GM21717 (cell line): ENCODE measurements at regions not wholly inside any gene's neighbourhood (a gene's known extent, or its start where the extent isn't known, plus 50 kb on each side); places are given as distances from the start of the nearest gene placed in this dataset.
"Not testable (repeated sequence)": the region's sequence is repeated elsewhere in the genome, so short reads cannot be mapped to it uniquely, and the experiment has no call there.

ENCODE experiments used
- ATAC-seq: cut with Tn5 transposase; IDR thresholded peaks from one replicate; pipeline ENCODE4 v1.9.1; 2021; ENCODE audit warnings: mild to moderate bottlenecking, moderate library complexity; ENCODE audit not compliant: unreplicated experiment

DNA sequence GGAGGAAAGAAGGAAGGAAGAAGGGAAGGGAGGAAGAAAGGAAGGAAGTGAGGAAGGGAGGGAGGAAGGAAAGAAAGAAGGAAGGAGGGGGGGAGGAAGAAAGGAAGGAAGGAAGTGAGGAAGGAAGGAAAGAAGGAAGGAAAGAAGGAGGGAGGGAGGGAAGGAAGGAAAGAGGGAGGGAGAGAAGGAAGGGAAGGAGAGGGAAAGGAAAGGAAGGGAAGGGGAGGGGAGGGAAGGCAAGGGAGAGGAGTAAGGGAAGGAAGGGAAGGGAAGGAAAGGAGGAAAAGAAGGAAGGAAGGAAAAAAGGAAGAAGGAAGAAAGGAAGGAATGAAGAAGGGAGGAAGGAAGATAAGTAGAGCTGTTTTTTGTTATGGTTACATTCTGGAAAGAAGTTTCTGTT is 141.2 kb downstream of the LRRC3B start:
- no peak for ATAC-seq

DNA sequence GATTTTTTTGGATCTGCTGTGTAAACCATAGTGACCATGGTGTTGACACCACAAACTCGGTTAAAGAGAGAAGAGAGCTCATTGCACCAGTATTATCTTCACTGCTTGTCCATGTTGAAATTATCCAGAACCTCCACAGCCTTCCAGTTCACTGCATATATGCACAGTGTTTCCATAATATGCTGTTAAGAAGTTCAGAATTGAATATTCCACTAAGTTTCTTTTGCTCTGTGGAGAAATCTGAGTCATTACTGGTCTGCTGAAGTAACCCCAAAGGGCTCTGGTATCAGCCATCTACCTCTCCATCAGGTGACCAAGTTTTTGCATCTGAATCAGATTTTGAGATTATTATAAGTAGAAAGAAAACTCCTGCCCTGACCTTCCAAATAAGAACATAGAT is 143.5 kb downstream of the LRRC3B start:
- ATAC-seq = no peak

DNA sequence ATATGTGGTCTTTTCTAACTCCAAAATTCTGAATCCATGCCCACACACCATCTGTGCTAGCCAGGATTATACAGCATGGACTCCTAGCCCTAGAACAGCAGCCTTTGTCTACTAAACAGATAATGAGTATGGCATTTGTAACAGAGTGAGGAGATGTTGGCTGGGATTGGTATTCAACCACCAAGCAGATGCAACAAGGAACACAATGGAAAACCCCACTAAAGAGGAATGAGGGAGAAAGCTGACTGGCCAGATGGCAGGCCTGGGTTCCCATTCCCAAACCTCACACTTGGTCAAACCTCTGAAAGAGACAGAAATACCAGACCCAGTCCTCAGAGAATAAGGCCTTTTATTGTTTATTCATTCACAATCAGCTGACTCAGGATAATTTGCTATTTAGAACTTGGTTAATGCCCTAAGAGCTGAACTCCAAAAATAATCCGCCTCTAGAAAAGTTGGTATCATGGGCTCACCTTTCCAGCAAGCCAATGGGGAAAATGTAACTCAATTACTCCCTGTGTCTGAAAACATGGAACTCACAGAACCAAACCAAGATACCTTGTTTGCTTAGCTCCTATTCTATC is 145.6 kb downstream of the LRRC3B start:
- ATAC-seq = no peak

DNA sequence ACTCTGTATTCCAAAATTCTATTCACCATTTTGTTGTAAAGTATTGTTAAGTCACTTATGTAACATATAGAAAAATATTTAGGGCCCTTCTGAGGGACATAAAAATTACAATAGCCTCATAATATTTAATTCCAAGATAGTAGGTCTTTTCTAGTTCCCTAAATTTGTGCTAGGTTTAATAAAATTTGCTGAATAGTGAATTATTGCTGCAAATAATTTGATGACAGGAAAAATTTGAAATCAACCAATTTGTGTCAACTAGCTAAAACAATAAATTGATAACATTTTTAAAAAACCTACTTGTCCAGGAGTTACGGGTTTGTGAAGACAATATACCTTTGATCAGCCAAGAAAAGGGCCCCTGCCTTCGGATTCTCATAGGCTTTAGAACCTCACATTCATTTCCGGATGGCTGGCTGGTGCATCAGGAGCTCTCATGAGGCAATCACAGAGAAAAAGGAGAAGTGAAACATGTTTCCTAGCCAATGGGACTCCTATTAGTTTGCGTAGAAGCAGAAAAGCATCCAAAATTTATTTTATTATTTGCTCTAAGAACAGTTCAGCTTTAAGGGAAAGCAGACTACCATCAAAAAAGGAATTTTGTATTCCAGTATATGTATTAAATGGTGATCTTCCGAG is 177.2 kb downstream of the LRRC3B start:
- ATAC-seq = no peak

DNA sequence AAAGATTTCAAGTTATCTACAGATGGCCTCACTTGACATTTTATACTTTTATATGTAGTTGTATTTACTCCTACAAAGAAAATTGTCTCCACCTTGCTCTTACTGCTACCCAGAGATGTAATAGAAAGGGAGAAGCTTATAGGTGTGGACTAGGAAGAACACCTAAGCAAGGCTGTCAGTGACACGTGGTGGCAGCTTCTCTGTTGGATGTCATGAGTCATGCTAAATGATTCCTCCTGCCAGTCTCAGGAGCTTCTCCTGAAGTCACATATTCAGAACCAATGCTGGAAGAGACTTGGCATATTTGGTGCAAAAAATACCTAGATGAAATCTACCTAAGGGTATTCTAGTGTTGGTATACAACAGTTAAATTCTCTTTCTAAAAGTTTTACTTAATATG is 184.7 kb downstream of the LRRC3B start:
- no peak for ATAC-seq

GRCh38 chr3:26825454-26825853 is 202.9 kb downstream of the LRRC3B start:
- ATAC-seq = no peak

DNA sequence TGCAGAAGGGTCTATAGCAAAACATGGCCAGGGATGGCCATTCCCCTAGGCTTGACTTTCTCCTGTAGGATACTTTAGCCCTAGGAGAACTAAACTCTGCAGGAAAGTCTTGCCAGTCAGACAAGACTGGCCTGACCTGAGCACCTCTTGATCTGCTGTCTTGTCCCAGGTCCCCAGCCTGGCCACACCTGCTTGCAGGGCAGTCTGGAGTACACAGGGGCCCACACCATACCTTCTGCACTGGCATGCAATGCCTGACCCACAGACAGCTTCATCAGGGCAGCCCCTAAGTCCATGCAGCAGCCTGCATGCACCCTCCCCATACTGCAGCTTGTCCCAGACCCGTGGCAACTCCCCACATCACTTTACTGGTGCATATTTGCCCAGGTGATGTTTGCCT is 204.6 kb downstream of the LRRC3B start:
- no peak for ATAC-seq

DNA sequence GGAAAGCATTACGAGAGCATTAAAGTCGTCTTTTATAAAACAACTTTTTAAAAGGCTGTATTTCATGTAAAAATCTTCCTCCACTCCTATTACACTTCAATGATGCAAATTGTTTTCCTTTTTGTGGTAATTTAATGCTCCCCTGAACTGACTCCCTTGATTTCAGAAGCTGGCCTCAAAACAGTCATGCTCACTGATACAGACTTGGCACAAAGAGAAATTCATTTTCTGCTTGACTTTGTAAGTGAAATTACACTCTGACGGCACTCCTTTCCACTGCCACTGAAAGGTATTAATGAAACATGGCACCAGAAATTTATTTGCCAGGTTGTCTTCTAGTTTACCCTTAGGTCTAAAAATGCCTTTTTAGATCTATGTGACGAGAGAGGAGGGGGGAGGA is 215.5 kb downstream of the LRRC3B start:
- no peak for ATAC-seq

DNA sequence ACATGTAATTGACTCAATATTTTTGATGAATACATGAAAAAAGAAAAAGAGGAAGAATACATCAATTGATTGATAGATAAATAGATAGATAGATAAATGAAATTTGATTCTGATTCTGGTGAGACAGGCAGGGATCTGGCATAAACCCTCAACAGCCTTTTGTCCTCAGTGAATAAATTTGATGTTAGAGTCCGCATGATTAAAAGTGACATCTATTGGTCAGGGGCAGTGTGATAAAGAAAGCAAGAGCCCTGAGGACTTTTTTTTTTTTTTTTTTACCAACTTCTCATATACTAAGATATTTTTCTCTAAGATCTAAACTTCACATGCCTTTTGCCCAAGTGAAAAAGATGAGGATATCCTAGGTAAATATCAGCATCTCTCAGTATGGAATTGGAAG is 216.4 kb downstream of the LRRC3B start:
- ATAC-seq = no peak

GRCh38 chr3:26840272-26840870 is 217.8 kb downstream of the LRRC3B start:
- no peak for ATAC-seq

DNA sequence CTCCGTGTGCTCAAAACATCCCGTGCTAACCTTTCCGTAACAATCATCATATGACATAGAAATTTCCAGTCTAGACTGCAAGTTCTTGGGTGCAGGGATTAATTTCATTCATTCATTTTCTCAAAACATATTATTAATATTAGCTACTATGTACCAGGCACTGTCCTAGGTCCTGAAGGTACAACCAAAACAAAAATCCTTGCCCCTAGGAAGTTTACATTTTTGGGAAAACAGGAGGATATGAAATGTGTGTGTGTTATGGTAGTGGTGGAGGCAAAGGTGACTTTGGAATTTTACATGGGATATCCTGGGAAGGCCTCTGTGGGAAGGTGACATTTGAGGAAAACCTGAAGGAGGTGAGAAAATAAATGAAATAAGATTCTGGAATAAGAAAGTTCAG is 222.6 kb downstream of the LRRC3B start:
- no peak for ATAC-seq

GRCh38 chr3:26847680-26848079 is 225.1 kb downstream of the LRRC3B start:
- no peak for ATAC-seq

- no peak for ATAC-seq
Observed at GRCh38 chr3:26894443-26894842, 271.9 kb downstream of the LRRC3B start.

GRCh38 chr3:26915208-26915607 is 292.6 kb downstream of the LRRC3B start:
- ATAC-seq = no peak

DNA sequence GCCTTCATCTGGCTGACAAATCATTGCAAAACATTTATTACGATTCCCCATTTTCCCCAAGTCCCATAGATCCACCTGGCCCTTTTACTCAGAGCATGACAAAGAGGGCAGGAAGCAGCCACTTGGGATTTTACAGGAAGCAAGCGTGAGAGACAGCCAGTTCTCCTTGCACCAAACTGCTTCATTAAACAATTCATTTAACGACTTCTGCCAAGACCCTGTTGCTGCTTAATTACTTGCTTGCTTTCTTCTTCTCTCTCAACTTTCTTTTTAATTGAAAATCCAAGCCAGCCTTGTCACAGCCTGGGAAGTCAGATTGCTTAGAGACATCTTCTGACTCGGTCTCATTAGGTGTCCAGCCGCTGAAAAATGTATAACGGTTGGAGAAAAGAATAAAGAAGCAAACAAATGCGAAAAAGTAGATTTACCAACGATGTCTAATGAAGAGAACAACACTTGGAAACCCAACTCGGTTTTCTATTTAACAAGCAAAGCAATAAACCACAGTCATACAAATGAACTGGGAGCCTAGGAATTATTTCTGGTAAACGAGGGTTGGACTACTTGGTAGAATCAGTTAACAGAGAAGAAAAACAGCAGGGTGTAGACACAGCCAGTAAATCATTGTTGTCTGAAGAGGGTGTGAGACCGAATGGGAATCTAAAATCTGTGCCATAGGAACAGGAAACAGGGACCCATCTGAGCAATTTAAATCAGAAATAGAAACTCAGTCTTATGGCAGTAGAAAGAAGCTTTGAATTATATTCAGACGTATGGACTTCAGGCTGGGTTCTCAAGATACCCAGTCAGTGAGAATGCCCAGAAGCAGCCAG is 298.3 kb downstream of the LRRC3B start:
- no peak for ATAC-seq

GRCh38 chr3:26931896-26932295 is 309.3 kb downstream of the LRRC3B start:
- no peak for ATAC-seq

GRCh38 chr3:26932752-26933151 is 310.2 kb downstream of the LRRC3B start:
- no peak for ATAC-seq

GRCh38 chr3:26945480-26945879 is 322.9 kb downstream of the LRRC3B start:
- ATAC-seq = not testable (repeated sequence)

GRCh38 chr3:26960382-26960781 is 337.8 kb downstream of the LRRC3B start:
- ATAC-seq = no peak

- ATAC-seq = peak; percentile 98
Observed at GRCh38 chr3:26962492-26963360, 340.2 kb downstream of the LRRC3B start.

DNA sequence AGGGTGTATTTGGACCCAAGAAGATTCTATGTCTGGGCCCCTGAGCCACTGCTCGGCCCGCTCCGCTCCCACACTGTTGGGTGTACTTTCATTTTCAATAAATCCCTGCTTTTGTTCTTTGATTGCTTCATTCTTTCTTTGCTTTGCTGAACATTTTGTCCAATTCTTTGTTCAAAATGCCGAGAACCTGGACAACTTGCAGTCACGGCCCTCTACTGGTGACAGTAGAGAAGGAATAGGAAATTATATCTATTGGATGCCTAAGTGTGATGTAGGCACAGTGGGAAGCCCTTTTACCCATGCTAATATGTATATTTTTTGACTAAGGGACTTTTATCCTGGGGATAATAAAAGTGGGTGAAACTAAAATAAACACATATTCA is 340.8 kb downstream of the LRRC3B start:
- no peak for ATAC-seq
